Astrocyte (in vitro differentiated cells and primary cell): ENCODE measurements at regions not wholly inside any gene's neighbourhood (a gene's known extent, or its start where the extent isn't known, plus 50 kb on each side); places are given as distances from the start of the nearest gene placed in this dataset.

Experiments used
- CTCF ChIP-seq: IDR thresholded peaks from 2 replicates; pipeline ENCODE4 v1.5.1; 2011; ENCODE audit warnings: low read depth, mild to moderate bottlenecking, inconsistent platforms, low read length, moderate library complexity; ENCODE audit not compliant: insufficient read depth
- EZH2 ChIP-seq: IDR thresholded peaks from 2 replicates; pipeline ENCODE4 v1.6.1; 2012; ENCODE audit warnings: mild to moderate bottlenecking, low read length, inconsistent platforms; ENCODE audit not compliant: insufficient read depth

- TF ChIP-seq CTCF (no peak), EZH2 (no peak)
Measured at GRCh38 chr15:96888764-96889163, 558.3 kb downstream of the NR2F2 start.
